ENCODE measurements at regions not wholly inside any gene's neighbourhood (a gene's known extent, or its start where the extent isn't known, plus 50 kb on each side); places are given as distances from the start of the nearest gene placed in this dataset.

GRCh38 chr3:34284959-34285826, 486.8 kb downstream of the PDCD6IP start:
- TF ChIP-seq CTCF (IDR thresholded peaks at IDR 0.05) (no peak), EZH2 (IDR thresholded peaks at IDR 0.05; ENCODE audit: borderline replicate concordance, insufficient read depth, low read depth, low read length, poor library complexity, severe bottlenecking) (no peak)
